HepG2 (cell line): ENCODE measurements at regions not wholly inside any gene's neighbourhood (a gene's known extent, or its start where the extent isn't known, plus 50 kb on each side); places are given as distances from the start of the nearest gene placed in this dataset.

Experiments
- ATAC-seq: fragments of 200-7000 bp; cut with Tn5 transposase; 3 replicates; pipeline ENCODE4 v1.9.1; 2020; ENCODE audit warnings: mild to moderate bottlenecking, moderate library complexity
- BruUV-seq: library from RNA; stranded (reverse); fragments of 400-500 nt; replicated peaks from 2 replicates; lab custom pipeline; 2021; lab: Mats Ljungman, UMichigan
- CTCF ChIA-PET: fragments of 300-600 bp; formaldehyde crosslinking; extraction: SDS; loops from one replicate; lab custom pipeline; 2021; ENCODE audit warnings: low total read pairs, inconsistent platforms, low intra/inter-chr PET ratio; lab: Yijun Ruan, JAX
- POLR2A ChIA-PET: fragments of 350-600 bp; sonication (Branson Sonifier 250); formaldehyde crosslinking; loops from one replicate; lab custom pipeline; 2020; ENCODE audit warnings: antibody characterized with exemption, inconsistent platforms; lab: Yijun Ruan, JAX
- DNase-seq: peaks from one replicate; pipeline ENCODE4 v3.0.0-alpha.2; 2015; ENCODE audit warnings: low spot score
- FAIRE-seq: peaks from 3 replicates; lab custom pipeline; 2011; peaks lifted over from hg19 to GRCh38; lab: Jason Lieb, UNC
- H2AFZ ChIP-seq: one replicate; pipeline ENCODE4 v1.6.1; 2011; ENCODE audit warnings: low read length, inconsistent platforms
- H3K27ac ChIP-seq: fragments of 300-600 bp; 3 replicates; pipeline ENCODE4 v1.8.0; 2011; ENCODE audit warnings: mixed run types, mild to moderate bottlenecking, mixed read lengths, low read length, inconsistent platforms; ENCODE audit not compliant: insufficient read depth; ENCODE audit errors: extremely low read length
- H3K27me3 ChIP-seq, 2 experiments: fragments of 200-600 bp in 1 of 2; 2 replicates in 1 of 2; 3 replicates in 1 of 2; pipeline versions ENCODE4 v1.6.0 to v1.8.0; 2011; ENCODE audit warnings: low read length in 2 of 2, mild to moderate bottlenecking in 2 of 2, moderate library complexity in 2 of 2, inconsistent platforms in 1 of 2; ENCODE audit not compliant: insufficient read depth in 2 of 2, control insufficient read depth in 1 of 2
- H3K36me3 ChIP-seq, 2 experiments: fragments of 200-600 bp in 1 of 2; replicated peaks in 1 of 2; 2 replicates in 1 of 2; 3 replicates in 1 of 2; pipeline versions ENCODE4 v1.5.1 to v1.8.0; 2011; ENCODE audit warnings: low read length in 2 of 2, inconsistent platforms in 1 of 2; ENCODE audit not compliant: insufficient read depth in 2 of 2, control insufficient read depth in 1 of 2
- H3K4me1 ChIP-seq: 2 replicates; pipeline ENCODE4 v1.5.1; 2012; ENCODE audit warnings: low read length, inconsistent platforms; ENCODE audit not compliant: insufficient read depth
- H3K4me2 ChIP-seq: 2 replicates; pipeline ENCODE4 v1.6.0; 2011; ENCODE audit warnings: low read depth, low read length, inconsistent platforms
- H3K4me3 ChIP-seq, 3 experiments: fragments of 200-600 bp in 1 of 3; sonication (generic), shearing (Covaris generic) in 1 of 3; replicated peaks in 1 of 3; 2 replicates each; pipeline ENCODE4 v1.5.1; 2011 to 2016; ENCODE audit warnings: low read length in 3 of 3, inconsistent platforms in 2 of 3, low read depth in 2 of 3, mild to moderate bottlenecking in 2 of 3, control low read depth in 1 of 3, mixed read lengths in 1 of 3; ENCODE audit not compliant: insufficient read depth in 1 of 3
- H3K79me2 ChIP-seq: one replicate; pipeline ENCODE4 v1.6.1; 2011; ENCODE audit warnings: low read length, inconsistent platforms; ENCODE audit not compliant: insufficient read depth
- H3K9ac ChIP-seq: 2 replicates; pipeline ENCODE4 v1.6.0; 2011; ENCODE audit warnings: mild to moderate bottlenecking, low read depth, low read length, inconsistent platforms; ENCODE audit not compliant: insufficient read depth
- H3K9me3 ChIP-seq: 2 replicates; pipeline ENCODE4 v1.5.1; 2012; ENCODE audit warnings: mild to moderate bottlenecking, low read length
- H4K20me1 ChIP-seq: 2 replicates; pipeline ENCODE4 v1.6.0; 2011; ENCODE audit warnings: inconsistent platforms, mild to moderate bottlenecking, low read length, moderate library complexity; ENCODE audit not compliant: insufficient read depth
- CHD4 ChIP-seq: fragments of 200-600 bp; sonication (generic); IDR thresholded peaks from 2 replicates; pipeline ENCODE4 v1.7.0; 2017; ENCODE audit warnings: mild to moderate bottlenecking, low read length, borderline replicate concordance
- ELF4 ChIP-seq: sonication (generic); formaldehyde crosslinking; IDR thresholded peaks from 2 replicates; pipeline ENCODE4 v1.5.0; 2020; ENCODE audit warnings: missing genetic modification reagents, mild to moderate bottlenecking, moderate library complexity, borderline replicate concordance
- MLLT10 ChIP-seq: sonication (generic); formaldehyde crosslinking; IDR thresholded peaks from 2 replicates; pipeline ENCODE4 v1.4.0; 2020; ENCODE audit warnings: missing genetic modification reagents
- NR2F1 ChIP-seq, 2 experiments: fragments of 450-650 bp in 1 of 2; formaldehyde crosslinking in 1 of 2; IDR thresholded peaks; 2 replicates each; pipeline versions ENCODE4 v1.5.0 to v1.6.1; 2016 to 2020; ENCODE audit warnings: mild to moderate bottlenecking in 1 of 2, missing compliant biosample characterization in 1 of 2, missing genetic modification reagents in 1 of 2, moderate library complexity in 1 of 2
- NR3C1 ChIP-seq: sonication (generic); formaldehyde crosslinking; IDR thresholded peaks from 2 replicates; pipeline ENCODE4 v1.4.0; 2020; ENCODE audit warnings: missing genetic modification reagents
- TBX3 ChIP-seq: fragments of 450-650 bp; IDR thresholded peaks from 2 replicates; pipeline ENCODE4 v1.6.1; 2017; ENCODE audit warnings: antibody characterized with exemption, mild to moderate bottlenecking, inconsistent platforms, borderline replicate concordance
- ZHX1 ChIP-seq: sonication (generic); formaldehyde crosslinking; IDR thresholded peaks from 2 replicates; pipeline ENCODE4 v1.8.1; 2022; ENCODE audit warnings: low read depth, mild to moderate bottlenecking, missing genetic modification reagents
- ZNF296 ChIP-seq: sonication (generic); formaldehyde crosslinking; conservative IDR thresholded peaks from 2 replicates; pipeline ENCODE4 v1.5.0; 2020; ENCODE audit warnings: mild to moderate bottlenecking, missing genetic modification reagents
- ZNF430 ChIP-seq: sonication (generic); formaldehyde crosslinking; IDR thresholded peaks from 2 replicates; pipeline ENCODE4 v1.9.0; 2021; ENCODE audit warnings: mild to moderate bottlenecking, missing genetic modification reagents
- ZNF558 ChIP-seq: sonication (generic); formaldehyde crosslinking; IDR thresholded peaks from 2 replicates; pipeline ENCODE4 v1.9.0; 2022; ENCODE audit warnings: mild to moderate bottlenecking, missing genetic modification reagents, borderline replicate concordance
- in situ Hi-C: cut with HindIII; loops from 2 replicates; pipeline ENCODE4 v1.10.0; 2017; ENCODE audit warnings: low pct_unique_long_range_greater_than_20kb; ENCODE audit not compliant: extremely low pct_ligation_motif_present
- intact Hi-C: fragments of 100-400 bp; cut with micrococcal nuclease; formaldehyde crosslinking; loops from one replicate; pipeline ENCODE4 v1.10.0; 2022; ENCODE audit not compliant: unreplicated experiment
- TF ChIP-seq, protein P1 (sequence below): sonication (generic); formaldehyde crosslinking; IDR thresholded peaks from 2 replicates; pipeline ENCODE4 v1.5.1; 2020; ENCODE audit warnings: missing genetic modification reagents, mild to moderate bottlenecking, borderline replicate concordance
- TF ChIP-seq, protein P2 (sequence below): sonication (generic); formaldehyde crosslinking; IDR thresholded peaks from 2 replicates; pipeline ENCODE4 v1.8.1; 2023; ENCODE audit warnings: mild to moderate bottlenecking, missing genetic modification reagents

DNA sequence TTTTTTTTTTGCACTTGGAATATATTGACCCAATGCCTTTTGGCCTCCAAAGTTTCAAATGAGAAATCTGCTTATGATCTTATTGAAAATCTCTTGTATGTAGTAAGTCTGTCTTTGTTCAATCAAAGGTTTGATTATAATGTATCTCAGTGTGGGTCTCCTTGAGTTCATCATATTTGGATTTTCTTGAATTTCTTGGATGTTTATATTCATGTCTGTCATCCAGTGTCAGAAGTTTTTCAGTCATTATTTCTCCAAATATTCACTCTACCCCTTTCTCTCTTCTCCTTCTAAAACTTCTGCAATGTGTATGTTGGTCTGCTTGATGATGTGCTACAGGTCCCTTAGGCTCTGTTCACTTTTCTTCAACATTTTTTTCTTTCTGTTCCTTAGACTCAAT is 95.9 kb upstream of the PTPRK start:
- no peak for FAIRE-seq
- H2AFZ ChIP-seq, result no peak overlapping the region
- H4K20me1 ChIP-seq, result no peaks in the 10 kb centered on the region
- in situ Hi-C loops, result no loop called here
- H3K4me2 ChIP-seq, result no peak overlapping the region
- no peaks in the 10 kb centered on the region for H3K27me3 ChIP-seq
- DNase-seq, result no peak
- intact Hi-C loops, result no loop called here
- CTCF ChIA-PET, result no interaction called here
- H3K27ac ChIP-seq, result no peak overlapping the region
- no peak overlapping the region for H3K9ac ChIP-seq
- no peaks in the 10 kb centered on the region for H3K36me3 ChIP-seq
- no peak overlapping the region for H3K4me3 ChIP-seq
- TF ChIP-seq, protein P1, sequence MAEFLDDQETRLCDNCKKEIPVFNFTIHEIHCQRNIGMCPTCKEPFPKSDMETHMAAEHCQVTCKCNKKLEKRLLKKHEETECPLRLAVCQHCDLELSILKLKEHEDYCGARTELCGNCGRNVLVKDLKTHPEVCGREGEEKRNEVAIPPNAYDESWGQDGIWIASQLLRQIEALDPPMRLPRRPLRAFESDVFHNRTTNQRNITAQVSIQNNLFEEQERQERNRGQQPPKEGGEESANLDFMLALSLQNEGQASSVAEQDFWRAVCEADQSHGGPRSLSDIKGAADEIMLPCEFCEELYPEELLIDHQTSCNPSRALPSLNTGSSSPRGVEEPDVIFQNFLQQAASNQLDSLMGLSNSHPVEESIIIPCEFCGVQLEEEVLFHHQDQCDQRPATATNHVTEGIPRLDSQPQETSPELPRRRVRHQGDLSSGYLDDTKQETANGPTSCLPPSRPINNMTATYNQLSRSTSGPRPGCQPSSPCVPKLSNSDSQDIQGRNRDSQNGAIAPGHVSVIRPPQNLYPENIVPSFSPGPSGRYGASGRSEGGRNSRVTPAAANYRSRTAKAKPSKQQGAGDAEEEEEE (CRISPR knock-in tag), result no peak
- TF ChIP-seq CHD4 (no peak), MLLT10 (no peak), ZNF430 (no peak), ELF4 (CRISPR knock-in tag) (no peak), NR2F1 (CRISPR knock-in tag; IDR thresholded peaks at IDR 0.05) (no peak), TBX3 (no peak), ZNF296 (CRISPR knock-in tag) (no peak), ZHX1 (CRISPR knock-in tag) (no peak), NR3C1 (CRISPR knock-in tag) (no peak), ZNF558 (no peak)
- TF ChIP-seq, protein P2, sequence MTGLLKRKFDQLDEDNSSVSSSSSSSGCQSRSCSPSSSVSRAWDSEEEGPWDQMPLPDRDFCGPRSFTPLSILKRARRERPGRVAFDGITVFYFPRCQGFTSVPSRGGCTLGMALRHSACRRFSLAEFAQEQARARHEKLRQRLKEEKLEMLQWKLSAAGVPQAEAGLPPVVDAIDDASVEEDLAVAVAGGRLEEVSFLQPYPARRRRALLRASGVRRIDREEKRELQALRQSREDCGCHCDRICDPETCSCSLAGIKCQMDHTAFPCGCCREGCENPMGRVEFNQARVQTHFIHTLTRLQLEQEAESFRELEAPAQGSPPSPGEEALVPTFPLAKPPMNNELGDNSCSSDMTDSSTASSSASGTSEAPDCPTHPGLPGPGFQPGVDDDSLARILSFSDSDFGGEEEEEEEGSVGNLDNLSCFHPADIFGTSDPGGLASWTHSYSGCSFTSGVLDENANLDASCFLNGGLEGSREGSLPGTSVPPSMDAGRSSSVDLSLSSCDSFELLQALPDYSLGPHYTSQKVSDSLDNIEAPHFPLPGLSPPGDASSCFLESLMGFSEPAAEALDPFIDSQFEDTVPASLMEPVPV (CRISPR knock-in tag), result no peak
- no peak for ATAC-seq
- no TSS peak for BruUV-seq
- H3K79me2 ChIP-seq, result no peaks in the 10 kb centered on the region
- H3K9me3 ChIP-seq, result no peaks in the 10 kb centered on the region
- H3K4me1 ChIP-seq, result no peaks in the 10 kb centered on the region
- POLR2A ChIA-PET, result no interaction called here
